Endometrium (tissue), 2 donors: ENCODE measurements at regions not wholly inside any gene's neighbourhood (a gene's known extent, or its start where the extent isn't known, plus 50 kb on each side); places are given as distances from the start of the nearest gene placed in this dataset.
"Not testable (repeated sequence)": the region's sequence is repeated elsewhere in the genome, so short reads cannot be mapped to it uniquely, and the experiment has no call there.

Experiments used
- FAIRE-seq: peaks from 2 replicates; lab custom pipeline; 2012; peaks lifted over from hg19 to GRCh38; lab: Jason Lieb, UNC
- donor health status: control.
- donor health status: control.

- no peak for FAIRE-seq
These were observed 99.9 kb downstream of the ANKRD18B start for GRCh38 chr9:33623658-33624586.

DNA sequence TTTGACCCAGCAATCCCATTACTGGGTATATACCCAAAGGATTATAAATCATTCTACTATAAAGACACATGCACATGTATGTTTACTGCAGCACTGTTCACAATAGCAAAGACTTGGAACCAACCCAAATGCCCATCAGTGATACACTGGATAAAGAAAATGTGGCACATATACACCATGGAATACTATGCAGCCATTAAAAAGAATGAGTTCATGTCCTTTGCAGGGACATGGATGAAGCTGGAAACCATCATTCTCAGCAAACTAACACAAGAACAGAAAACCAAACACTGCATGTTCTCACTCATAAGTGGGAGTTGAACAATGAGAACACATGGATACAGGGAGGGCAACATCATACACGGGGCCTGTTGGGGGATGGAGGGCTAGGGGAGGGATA lies 104.3 kb downstream of the ANKRD18B start:
- not testable (repeated sequence) for FAIRE-seq

DNA sequence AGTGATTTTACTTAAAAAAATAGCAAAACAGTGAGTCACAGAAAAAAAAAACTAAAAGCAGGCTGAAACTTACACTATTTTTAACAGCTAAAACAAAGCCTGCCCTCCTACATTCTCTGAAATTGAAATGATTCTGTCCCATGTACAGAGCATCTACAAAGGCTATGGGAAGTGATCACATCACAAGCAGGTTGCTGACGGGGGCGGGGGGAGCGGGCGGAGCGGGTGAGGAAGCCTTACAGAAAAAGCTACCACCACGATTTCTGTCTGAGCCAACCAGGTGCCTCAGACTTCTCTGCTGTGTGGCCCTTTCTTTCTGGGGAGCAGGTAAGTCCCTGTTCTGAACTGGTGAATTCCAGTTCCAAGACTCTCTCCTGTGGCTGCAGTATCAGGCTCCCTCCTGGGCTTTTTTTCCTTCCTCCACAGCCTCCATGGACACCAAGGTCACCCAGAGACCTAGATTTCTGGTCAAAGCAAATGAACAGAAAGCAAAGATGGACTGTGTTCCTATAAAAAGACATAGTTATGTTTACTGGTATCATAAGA lies 104.9 kb downstream of the ANKRD18B start:
- no peak for FAIRE-seq

DNA sequence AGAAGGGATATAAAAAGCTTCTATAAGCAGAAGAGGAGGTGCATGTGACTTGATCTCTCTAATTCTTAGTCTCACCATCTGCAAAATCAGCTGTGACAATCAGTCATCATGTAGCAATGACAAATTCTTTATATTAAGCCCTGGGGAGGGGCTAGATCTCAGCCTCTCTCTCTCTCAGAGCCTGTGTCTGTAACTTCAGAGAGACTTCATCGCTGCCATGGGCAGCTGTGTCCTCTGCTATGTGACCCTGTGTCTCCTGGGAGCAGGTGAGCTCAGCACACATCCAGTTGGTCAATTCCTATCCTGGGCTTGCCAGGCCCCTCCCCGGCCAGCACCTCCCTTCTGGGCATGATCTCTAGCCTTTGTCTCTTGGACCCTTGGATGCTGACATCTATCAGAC lies 109.6 kb downstream of the ANKRD18B start:
- no peak for FAIRE-seq

DNA sequence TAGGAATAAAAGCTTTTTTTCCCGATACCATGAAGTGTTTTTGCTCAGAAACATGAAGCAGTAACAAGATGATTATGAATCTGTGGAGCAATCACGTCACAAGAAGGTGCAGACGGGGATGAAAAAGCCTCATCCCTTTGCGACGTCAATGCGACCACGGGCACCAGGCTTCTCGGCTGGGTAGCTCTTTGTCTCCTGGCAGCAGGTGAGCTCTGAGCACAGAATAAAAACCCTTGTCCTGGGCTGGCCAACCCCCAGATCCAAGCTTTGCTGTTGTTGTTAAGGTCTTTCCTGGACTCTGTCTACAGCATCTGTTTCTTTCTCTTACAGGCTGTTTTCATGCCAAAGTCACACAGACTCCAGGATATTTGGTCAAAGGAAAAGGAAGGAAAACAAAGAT lies 113.8 kb downstream of the ANKRD18B start:
- no peak for FAIRE-seq

GRCh38 chr9:33638391-33638915 lies 114.4 kb downstream of the ANKRD18B start:
- no peak for FAIRE-seq

GRCh38 chr9:33645706-33646105 lies 121.7 kb downstream of the ANKRD18B start:
- FAIRE-seq: no peak

DNA sequence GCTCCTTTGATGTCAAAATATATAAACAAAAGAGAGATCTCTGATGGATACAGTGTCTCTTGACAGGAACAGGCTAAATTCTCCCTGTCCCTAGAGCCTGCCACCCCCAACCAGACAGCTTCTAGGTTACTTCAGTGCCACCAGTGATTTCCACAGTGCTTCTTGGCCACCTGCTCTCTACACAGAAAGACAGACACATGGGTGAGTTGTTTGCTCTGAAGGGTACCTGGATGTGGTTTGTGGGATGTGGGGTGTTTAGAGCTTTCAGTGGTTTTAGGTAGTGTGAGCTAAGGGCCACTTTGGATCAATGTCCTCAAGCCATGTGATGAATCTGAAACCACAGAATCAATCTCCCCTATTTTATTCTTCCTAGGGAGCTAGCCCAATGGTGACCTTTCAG lies 125.4 kb downstream of the ANKRD18B start:
- FAIRE-seq: no peak

GRCh38 chr9:33651125-33651524 lies 127.1 kb downstream of the ANKRD18B start:
- no peak for FAIRE-seq

- no peak for FAIRE-seq
These were observed 135.4 kb upstream of the PRSS3 start for GRCh38 chr9:33659921-33660320.

DNA sequence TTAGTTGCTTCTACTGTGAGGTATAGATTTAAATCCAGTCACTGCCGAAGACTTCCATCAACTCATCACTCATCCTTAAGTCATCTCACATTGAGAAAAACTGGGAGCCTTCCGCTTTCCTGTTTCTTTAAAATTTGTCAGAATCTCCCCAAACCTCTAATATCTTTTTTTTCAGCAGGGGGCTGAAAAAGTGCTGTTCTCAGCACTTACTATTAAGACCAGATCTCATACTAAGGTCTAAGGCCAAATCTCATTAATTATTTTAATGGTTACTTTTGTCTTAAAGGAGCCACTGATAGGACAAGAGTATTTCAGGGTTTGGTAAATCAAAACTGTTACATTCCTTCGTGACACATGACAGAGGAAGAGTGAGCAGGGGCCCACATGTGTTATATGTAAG lies 134.6 kb upstream of the PRSS3 start:
- no peak for FAIRE-seq

DNA sequence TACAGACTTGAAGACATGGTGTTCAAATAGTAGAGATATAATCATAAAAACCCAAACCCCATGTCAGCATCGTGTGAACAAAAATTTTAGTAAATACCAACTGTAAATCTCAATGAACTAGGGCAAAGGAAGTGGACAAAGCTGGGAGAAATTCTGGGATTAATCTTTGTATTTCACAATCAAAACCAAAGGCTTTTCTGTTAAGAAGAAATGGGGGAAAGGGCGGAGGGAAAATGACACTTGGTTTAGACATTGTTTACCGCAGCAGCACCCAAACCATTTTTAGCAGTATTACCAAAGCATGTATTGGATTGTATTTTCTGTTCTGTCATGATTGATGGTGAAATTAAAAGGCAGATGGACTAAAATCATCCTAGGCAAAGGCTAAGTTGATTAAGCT lies 134.2 kb upstream of the PRSS3 start:
- no peak for FAIRE-seq

DNA sequence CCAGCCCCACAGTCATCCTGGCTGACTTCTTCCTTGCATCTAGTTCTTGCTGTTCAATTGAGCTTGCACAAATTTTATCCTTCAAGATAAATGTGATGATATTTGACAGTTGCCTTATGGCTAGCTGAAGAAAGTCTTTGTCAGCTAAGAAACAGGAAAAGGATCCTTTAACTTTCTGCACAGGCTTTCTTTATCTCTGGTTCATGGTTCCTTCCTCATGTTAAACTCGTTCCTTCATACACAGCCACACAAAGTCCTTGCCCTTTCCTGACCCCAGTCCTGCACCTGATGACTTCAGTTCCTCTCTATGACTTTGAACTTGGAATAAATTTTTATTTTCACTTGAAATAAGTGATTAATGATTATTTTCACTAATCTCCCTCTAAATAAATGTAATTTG lies 132.5 kb upstream of the PRSS3 start:
- no peak for FAIRE-seq

- FAIRE-seq: not testable (repeated sequence)
These were observed 119.1 kb upstream of the PRSS3 start for GRCh38 chr9:33676194-33676745.

DNA sequence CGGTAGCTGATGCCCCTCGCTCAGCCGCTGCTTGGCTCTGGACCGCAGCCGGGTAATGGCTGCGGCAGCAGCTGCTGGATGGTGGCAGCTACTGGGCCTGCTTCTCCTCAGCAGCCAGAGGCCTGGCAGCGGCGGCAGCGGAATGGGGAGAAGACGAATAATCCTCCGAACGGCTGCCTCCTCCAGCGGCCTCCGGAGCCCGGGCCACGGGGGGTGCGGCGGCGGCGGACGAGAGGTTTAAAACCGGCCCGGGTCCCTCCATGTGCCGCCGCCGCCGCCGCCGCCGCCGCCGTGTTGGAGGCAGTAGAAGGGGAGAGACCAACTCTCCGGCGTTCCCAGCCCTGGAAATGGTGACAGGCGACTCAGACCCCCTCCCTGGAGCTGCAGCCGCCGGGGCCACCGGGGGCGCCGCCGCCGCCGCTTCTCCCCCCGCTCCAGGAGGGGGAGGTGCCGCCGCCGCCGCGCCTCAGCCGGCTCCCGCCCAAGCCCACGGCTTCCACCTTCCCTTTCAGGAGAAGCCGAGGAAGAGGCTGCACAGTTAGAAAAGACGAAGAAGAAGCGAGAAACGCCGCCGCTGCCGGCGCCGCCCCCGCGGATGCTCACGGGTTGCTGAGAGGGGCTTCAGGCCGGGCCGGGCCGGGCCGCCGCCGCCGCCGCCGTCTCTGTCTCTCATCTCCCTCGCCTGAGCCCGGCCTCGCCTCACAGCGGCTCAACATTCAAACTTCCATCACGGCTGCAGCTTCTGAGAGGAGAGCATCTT lies 118.4 kb upstream of the PRSS3 start:
- FAIRE-seq: no peak

GRCh38 chr9:33677506-33677809 lies 117.9 kb upstream of the PRSS3 start:
- FAIRE-seq: no peak

- FAIRE-seq: no peak
These were observed 117.4 kb upstream of the PRSS3 start for GRCh38 chr9:33677961-33678360.

GRCh38 chr9:33682551-33682950 lies 112.8 kb upstream of the PRSS3 start:
- no peak for FAIRE-seq

DNA sequence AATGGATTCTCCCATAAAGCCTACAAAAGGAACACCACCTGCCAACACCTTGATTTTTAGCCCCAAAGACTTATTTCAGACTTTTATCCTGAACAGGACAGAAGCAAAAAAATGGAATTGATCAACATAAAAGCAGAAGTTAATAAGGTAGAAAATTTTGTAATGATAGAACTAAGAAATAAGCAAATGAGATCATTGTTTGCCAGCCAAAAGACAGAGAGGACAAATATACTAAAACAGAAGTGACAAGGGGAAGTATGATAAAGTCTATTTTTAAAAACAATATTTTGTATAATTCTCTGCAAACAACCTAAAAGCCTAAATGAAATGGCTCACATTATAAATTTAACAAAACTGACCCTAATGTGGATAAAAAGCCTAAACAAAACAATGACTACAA lies 110.5 kb upstream of the PRSS3 start:
- no peak for FAIRE-seq

- no peak for FAIRE-seq
These were observed 108.4 kb upstream of the PRSS3 start for GRCh38 chr9:33686942-33687341.

- FAIRE-seq: no peak
These were observed 107.6 kb upstream of the PRSS3 start for GRCh38 chr9:33687779-33688178.

DNA sequence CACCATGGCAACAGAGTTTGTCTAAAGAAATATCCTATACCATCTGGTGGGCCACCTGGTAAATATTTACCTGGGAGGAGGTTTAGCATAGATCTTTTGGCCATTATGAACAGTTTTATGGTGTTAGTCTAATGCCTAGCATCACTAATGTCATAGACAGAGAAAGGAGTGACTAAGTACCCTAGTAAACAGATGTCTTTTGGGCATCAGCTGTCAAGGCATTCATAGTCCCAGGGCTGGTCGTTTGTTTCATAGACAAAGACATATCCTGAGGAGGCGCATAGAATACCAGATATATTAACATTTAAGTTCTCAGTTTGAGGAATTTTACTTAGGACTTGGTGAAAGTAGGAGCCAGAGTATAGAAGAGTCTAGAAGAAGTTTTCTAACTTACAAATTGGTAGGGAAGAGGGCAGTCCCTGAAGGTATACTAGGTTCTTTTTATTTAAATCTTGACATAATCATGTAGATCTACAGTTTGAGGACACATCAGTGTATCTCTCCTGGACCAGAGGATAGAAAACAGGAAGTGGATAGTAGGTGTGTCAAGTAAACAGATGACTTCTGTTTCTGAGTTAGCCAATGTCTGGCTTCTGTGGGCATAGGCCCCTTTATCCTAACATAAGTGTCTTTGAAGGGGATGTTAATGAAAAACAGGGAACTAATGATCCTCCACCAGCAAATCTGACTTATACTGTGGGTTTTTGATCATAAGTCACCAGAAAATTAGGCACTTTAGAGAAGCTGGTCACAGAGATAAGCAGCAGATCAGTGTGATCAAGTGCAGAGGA lies 105.0 kb upstream of the PRSS3 start:
- no peak for FAIRE-seq
